K562 (cell line): ENCODE measurements at regions not wholly inside any gene's neighbourhood (a gene's known extent, or its start where the extent isn't known, plus 50 kb on each side); places are given as distances from the start of the nearest gene placed in this dataset.

Experiments
- ATAC-seq: fragments of 200-7000 bp; cut with Tn5 transposase; 3 replicates; pipeline ENCODE4 v1.9.1; 2020; ENCODE audit warnings: moderate library complexity
- BruUV-seq: library from RNA; stranded (reverse); fragments of 400-500 nt; replicated peaks from 2 replicates; lab custom pipeline; 2021; lab: Mats Ljungman, UMichigan
- CTCF ChIA-PET: fragments of 300-600 bp; formaldehyde crosslinking; extraction: SDS; loops from one replicate; lab custom pipeline; 2021; ENCODE audit warnings: low intra/inter-chr PET ratio; lab: Yijun Ruan, JAX
- POLR2A ChIA-PET: fragments of 300-600, 350-650 bp; sonication (Branson Sonifier 250); formaldehyde crosslinking; extraction: SDS; loops from one replicate; lab custom pipeline; 2021; ENCODE audit warnings: antibody characterized with exemption, inconsistent platforms; lab: Yijun Ruan, JAX
- DNase-seq, 4 experiments: peaks; one replicate each; pipeline versions ENCODE4 v3.0.0 to v3.0.0-alpha.2; 2011 to 2018; ENCODE audit warnings: low spot score in 3 of 4, mixed read lengths in 3 of 4; ENCODE audit errors: extremely low read depth in 1 of 4
- FAIRE-seq: peaks from 2 replicates; lab custom pipeline; 2011; peaks lifted over from hg19 to GRCh38; lab: Jason Lieb, UNC
- H2AFZ ChIP-seq: 2 replicates; pipeline ENCODE4 v1.6.0; 2011; ENCODE audit warnings: low read depth, low read length, control low read depth, inconsistent platforms
- H3K27ac ChIP-seq: fragments of 200-600 bp; 3 replicates; pipeline ENCODE4 v1.8.0; 2011; ENCODE audit warnings: low read depth, mild to moderate bottlenecking, control low read depth, inconsistent platforms, low read length, moderate library complexity, mixed read lengths; ENCODE audit errors: extremely low read depth
- H3K27me3 ChIP-seq, 2 experiments: fragments of 300-600 bp in 1 of 2; 2 replicates in 1 of 2; 3 replicates in 1 of 2; pipeline versions ENCODE4 v1.6.0 to v1.8.0; 2011; ENCODE audit warnings: inconsistent platforms in 2 of 2, low read length in 2 of 2, mild to moderate bottlenecking in 1 of 2, mixed read lengths in 1 of 2, moderate library complexity in 1 of 2; ENCODE audit not compliant: control insufficient read depth in 2 of 2, insufficient read depth in 2 of 2
- H3K36me3 ChIP-seq: fragments of 300-600 bp; 3 replicates; pipeline ENCODE4 v1.8.0; 2011; ENCODE audit warnings: mild to moderate bottlenecking, low read length, inconsistent platforms; ENCODE audit not compliant: control insufficient read depth, insufficient read depth
- H3K4me1 ChIP-seq, 2 experiments: fragments of 200-600 bp in 1 of 2; replicated peaks in 1 of 2; 2 replicates in 1 of 2; 3 replicates in 1 of 2; pipeline versions ENCODE4 v1.5.1 to v1.8.0; 2011; ENCODE audit warnings: inconsistent platforms in 2 of 2, low read length in 2 of 2, mild to moderate bottlenecking in 1 of 2, mixed read lengths in 1 of 2, moderate library complexity in 1 of 2; ENCODE audit not compliant: control insufficient read depth in 2 of 2, insufficient read depth in 2 of 2
- H3K4me2 ChIP-seq: 2 replicates; pipeline ENCODE4 v1.6.1; 2011; ENCODE audit warnings: low read length, control low read depth, inconsistent platforms, mixed read lengths; ENCODE audit not compliant: insufficient read depth
- H3K4me3 ChIP-seq: fragments of 200-600 bp; sonication (generic), shearing (Covaris generic); 2 replicates; pipeline ENCODE4 v1.5.1; 2016; ENCODE audit warnings: control low read depth, inconsistent platforms
- H3K79me2 ChIP-seq: fragments of 200-600 bp; 3 replicates; pipeline ENCODE4 v1.8.0; 2011; ENCODE audit warnings: low read length, inconsistent platforms; ENCODE audit not compliant: control insufficient read depth, insufficient read depth
- H3K9ac ChIP-seq, 2 experiments: 2 replicates each; pipeline versions ENCODE4 v1.6.0 to v1.6.1; 2011; ENCODE audit warnings: low read depth in 2 of 2, low read length in 2 of 2, control low read depth in 1 of 2, inconsistent platforms in 1 of 2, mild to moderate bottlenecking in 1 of 2, mixed read lengths in 1 of 2; ENCODE audit not compliant: insufficient read depth in 1 of 2
- H3K9me1 ChIP-seq: one replicate; pipeline ENCODE4 v1.6.0; 2011; ENCODE audit warnings: inconsistent platforms, mild to moderate bottlenecking, low read length, moderate library complexity; ENCODE audit not compliant: control insufficient read depth, insufficient read depth
- H3K9me3 ChIP-seq: replicated peaks from 2 replicates; pipeline ENCODE4 v1.5.1; 2011; ENCODE audit warnings: low read depth, low read length, inconsistent platforms; ENCODE audit not compliant: control insufficient read depth, insufficient read depth
- H4K20me1 ChIP-seq: replicated peaks from 2 replicates; pipeline ENCODE4 v1.6.1; 2011; ENCODE audit warnings: low read length, inconsistent platforms, mixed read lengths; ENCODE audit not compliant: control insufficient read depth, insufficient read depth
- ARNT ChIP-seq, 2 experiments: fragments of 450-650 bp; IDR thresholded peaks; 2 replicates each; pipeline ENCODE4 v1.6.1; 2016; ENCODE audit warnings: mild to moderate bottlenecking in 1 of 2
- GATA2 ChIP-seq: sonication (generic); formaldehyde crosslinking; IDR thresholded peaks from 2 replicates; pipeline ENCODE4 v1.4.0; 2020; ENCODE audit warnings: mild to moderate bottlenecking, missing genetic modification reagents
- HEY1 ChIP-seq: fragments of 250-450 bp; sonication (Bioruptor Pico); IDR thresholded peaks from 2 replicates; pipeline ENCODE4 v1.5.0; 2020; ENCODE audit warnings: mild to moderate bottlenecking, moderate library complexity, borderline replicate concordance
- IRF2 ChIP-seq: sonication (generic); formaldehyde crosslinking; IDR thresholded peaks from 2 replicates; pipeline ENCODE4 v1.8.1; 2022; ENCODE audit warnings: mild to moderate bottlenecking, missing genetic modification reagents
- MBD2 ChIP-seq: sonication (generic); IDR thresholded peaks from 2 replicates; pipeline ENCODE4 v1.6.1; 2016; ENCODE audit warnings: low read depth, borderline replicate concordance
- MYC ChIP-seq, 2 experiments: fragments of 250-450 bp in 1 of 2; sonication (Bioruptor Pico) in 1 of 2; IDR thresholded peaks; 2 replicates each; pipeline versions ENCODE4 v1.5.1 to v1.6.1; 2012 to 2021; ENCODE audit warnings: low read depth in 2 of 2, borderline replicate concordance in 1 of 2, improper control_type of control experiment in 1 of 2, low read length in 1 of 2, mild to moderate bottlenecking in 1 of 2, moderate library complexity in 1 of 2
- PKNOX1 ChIP-seq: fragments of 450-650 bp; IDR thresholded peaks from 2 replicates; pipeline ENCODE4 v1.6.1; 2016
- THAP12 ChIP-seq: fragments of 250-450 bp; sonication (Bioruptor Pico); IDR thresholded peaks from 2 replicates; pipeline ENCODE4 v1.9.0; 2021; ENCODE audit warnings: mild to moderate bottlenecking, inconsistent platforms
- ZNF431 ChIP-seq: sonication (generic); formaldehyde crosslinking; IDR thresholded peaks from 2 replicates; pipeline ENCODE4 v1.8.0; 2022; ENCODE audit warnings: mild to moderate bottlenecking, missing genetic modification reagents
- ZNF707 ChIP-seq: fragments of 250-450 bp; sonication (Bioruptor Pico); conservative IDR thresholded peaks from 2 replicates; pipeline ENCODE4 v1.8.0; 2022; ENCODE audit warnings: inconsistent platforms, mild to moderate bottlenecking, moderate library complexity
- WGBS: fragments of 100-300 bp; shearing (Covaris generic); methylation state at CpG from one replicate; pipeline ENCODE4 v1.1.6; 2016; ENCODE audit warnings: low coverage, mixed read lengths; ENCODE audit not compliant: insufficient coverage; ENCODE audit errors: missing lambda C conversion rate; 5-methylcytosine and 5-hydroxymethylcytosine counted together
- in situ Hi-C: fragments of 300-500 bp; cut with MboI; formaldehyde crosslinking; loops from 4 replicates; pipeline ENCODE4 v1.15.0; 2018; ENCODE audit warnings: inconsistent platforms, mixed read lengths
- intact Hi-C: fragments of 100-400 bp; cut with micrococcal nuclease; formaldehyde crosslinking; loops from 2 replicates; pipeline ENCODE4 v1.14.2; 2022
- TF ChIP-seq, protein P1 (sequence below): fragments of 250-450 bp; sonication (Bioruptor Pico); IDR thresholded peaks from 2 replicates; pipeline ENCODE4 v1.5.0; 2021
- TF ChIP-seq, protein P2 (sequence below): fragments of 250-450 bp; sonication (Bioruptor Pico); IDR thresholded peaks from 2 replicates; pipeline ENCODE4 v1.5.0; 2021; ENCODE audit warnings: mild to moderate bottlenecking, borderline replicate concordance
- TF ChIP-seq, protein P3 (sequence below): IDR thresholded peaks from 2 replicates; pipeline ENCODE4 v1.6.1; 2012; ENCODE audit warnings: low read depth, low read length, improper control_type of control experiment, borderline replicate concordance

GRCh38 chr13:71067165-71067815, 799.7 kb downstream of the DACH1 start:
- Histone ChIP-seq H3K4me3 (no peak overlapping the region), H3K27ac (no peak overlapping the region), H3K4me1 (no peaks in the 10 kb centered on the region), H2AFZ (no peak overlapping the region), H3K79me2 (no peaks in the 10 kb centered on the region), H3K4me2 (no peak overlapping the region), H3K27me3 (no peaks in the 10 kb centered on the region), H4K20me1 (no peaks in the 10 kb centered on the region), H3K9me1 (no peaks in the 10 kb centered on the region), H3K9me3 (no peaks in the 10 kb centered on the region), H3K9ac (no peak overlapping the region), H3K36me3 (no peaks in the 10 kb centered on the region)
- ChIA-PET CTCF (no interaction called here), POLR2A (no interaction called here)
- no peak for FAIRE-seq
- no peak for ATAC-seq
- BruUV-seq: no TSS peak
- in situ Hi-C loops: no loop called here
- WGBS: 0% methylated on average over 2 of the region's 3 CpGs
- intact Hi-C loops: no loop called here
- DNase-seq: no peak
- TF ChIP-seq ARNT (IDR thresholded peaks at IDR 0.05): no peak
- TF ChIP-seq HEY1: no peak
- TF ChIP-seq GATA2 (CRISPR knock-in tag): no peak
- no peak for TF ChIP-seq ZNF431 (CRISPR knock-in tag)
- no peak for TF ChIP-seq THAP12
- no peak for TF ChIP-seq IRF2 (CRISPR knock-in tag)
- TF ChIP-seq ZNF707 (CRISPR knock-in tag): no peak
- no peak for TF ChIP-seq MYC (IDR thresholded peaks at IDR 0.05; ENCODE audit: low read depth, low read length)
- TF ChIP-seq MYC (CRISPR knock-in tag; IDR thresholded peaks at IDR 0.05; ENCODE audit: borderline replicate concordance, low read depth): no peak
- TF ChIP-seq, protein P1, sequence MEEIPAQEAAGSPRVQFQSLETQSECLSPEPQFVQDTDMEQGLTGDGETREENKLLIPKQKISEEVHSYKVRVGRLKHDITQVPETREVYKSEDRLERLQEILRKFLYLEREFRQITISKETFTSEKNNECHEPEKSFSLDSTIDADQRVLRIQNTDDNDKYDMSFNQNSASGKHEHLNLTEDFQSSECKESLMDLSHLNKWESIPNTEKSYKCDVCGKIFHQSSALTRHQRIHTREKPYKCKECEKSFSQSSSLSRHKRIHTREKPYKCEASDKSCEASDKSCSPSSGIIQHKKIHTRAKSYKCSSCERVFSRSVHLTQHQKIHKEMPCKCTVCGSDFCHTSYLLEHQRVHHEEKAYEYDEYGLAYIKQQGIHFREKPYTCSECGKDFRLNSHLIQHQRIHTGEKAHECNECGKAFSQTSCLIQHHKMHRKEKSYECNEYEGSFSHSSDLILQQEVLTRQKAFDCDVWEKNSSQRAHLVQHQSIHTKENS (CRISPR knock-in tag): no peak
- TF ChIP-seq, protein P2, sequence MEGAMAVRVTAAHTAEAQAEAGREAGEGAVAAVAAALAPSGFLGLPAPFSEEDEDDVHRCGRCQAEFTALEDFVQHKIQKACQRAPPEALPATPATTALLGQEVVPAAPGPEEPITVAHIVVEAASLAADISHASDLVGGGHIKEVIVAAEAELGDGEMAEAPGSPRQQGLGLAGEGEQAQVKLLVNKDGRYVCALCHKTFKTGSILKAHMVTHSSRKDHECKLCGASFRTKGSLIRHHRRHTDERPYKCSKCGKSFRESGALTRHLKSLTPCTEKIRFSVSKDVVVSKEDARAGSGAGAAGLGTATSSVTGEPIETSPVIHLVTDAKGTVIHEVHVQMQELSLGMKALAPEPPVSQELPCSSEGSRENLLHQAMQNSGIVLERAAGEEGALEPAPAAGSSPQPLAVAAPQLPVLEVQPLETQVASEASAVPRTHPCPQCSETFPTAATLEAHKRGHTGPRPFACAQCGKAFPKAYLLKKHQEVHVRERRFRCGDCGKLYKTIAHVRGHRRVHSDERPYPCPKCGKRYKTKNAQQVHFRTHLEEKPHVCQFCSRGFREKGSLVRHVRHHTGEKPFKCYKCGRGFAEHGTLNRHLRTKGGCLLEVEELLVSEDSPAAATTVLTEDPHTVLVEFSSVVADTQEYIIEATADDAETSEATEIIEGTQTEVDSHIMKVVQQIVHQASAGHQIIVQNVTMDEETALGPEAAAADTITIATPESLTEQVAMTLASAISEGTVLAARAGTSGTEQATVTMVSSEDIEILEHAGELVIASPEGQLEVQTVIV (CRISPR knock-in tag): no peak
- no peak for TF ChIP-seq PKNOX1
- TF ChIP-seq, protein P3, sequence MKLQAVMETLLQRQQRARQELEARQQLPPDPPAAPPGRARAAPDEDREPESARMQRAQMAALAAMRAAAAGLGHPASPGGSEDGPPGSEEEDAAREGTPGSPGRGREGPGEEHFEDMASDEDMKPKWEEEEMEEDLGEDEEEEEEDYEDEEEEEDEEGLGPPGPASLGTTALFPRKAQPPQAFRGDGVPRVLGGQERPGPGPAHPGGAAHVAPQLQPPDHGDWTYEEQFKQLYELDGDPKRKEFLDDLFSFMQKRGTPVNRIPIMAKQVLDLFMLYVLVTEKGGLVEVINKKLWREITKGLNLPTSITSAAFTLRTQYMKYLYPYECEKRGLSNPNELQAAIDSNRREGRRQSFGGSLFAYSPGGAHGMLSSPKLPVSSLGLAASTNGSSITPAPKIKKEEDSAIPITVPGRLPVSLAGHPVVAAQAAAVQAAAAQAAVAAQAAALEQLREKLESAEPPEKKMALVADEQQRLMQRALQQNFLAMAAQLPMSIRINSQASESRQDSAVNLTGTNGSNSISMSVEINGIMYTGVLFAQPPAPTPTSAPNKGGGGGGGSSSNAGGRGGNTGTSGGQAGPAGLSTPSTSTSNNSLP: no peak
- no peak for TF ChIP-seq MBD2
